ENCODE measurements at regions not wholly inside any gene's neighbourhood (a gene's known extent, or its start where the extent isn't known, plus 50 kb on each side); places are given as distances from the start of the nearest gene placed in this dataset.
"Not testable (repeated sequence)": the region's sequence is repeated elsewhere in the genome, so short reads cannot be mapped to it uniquely, and the experiment has no call there.

DNA sequence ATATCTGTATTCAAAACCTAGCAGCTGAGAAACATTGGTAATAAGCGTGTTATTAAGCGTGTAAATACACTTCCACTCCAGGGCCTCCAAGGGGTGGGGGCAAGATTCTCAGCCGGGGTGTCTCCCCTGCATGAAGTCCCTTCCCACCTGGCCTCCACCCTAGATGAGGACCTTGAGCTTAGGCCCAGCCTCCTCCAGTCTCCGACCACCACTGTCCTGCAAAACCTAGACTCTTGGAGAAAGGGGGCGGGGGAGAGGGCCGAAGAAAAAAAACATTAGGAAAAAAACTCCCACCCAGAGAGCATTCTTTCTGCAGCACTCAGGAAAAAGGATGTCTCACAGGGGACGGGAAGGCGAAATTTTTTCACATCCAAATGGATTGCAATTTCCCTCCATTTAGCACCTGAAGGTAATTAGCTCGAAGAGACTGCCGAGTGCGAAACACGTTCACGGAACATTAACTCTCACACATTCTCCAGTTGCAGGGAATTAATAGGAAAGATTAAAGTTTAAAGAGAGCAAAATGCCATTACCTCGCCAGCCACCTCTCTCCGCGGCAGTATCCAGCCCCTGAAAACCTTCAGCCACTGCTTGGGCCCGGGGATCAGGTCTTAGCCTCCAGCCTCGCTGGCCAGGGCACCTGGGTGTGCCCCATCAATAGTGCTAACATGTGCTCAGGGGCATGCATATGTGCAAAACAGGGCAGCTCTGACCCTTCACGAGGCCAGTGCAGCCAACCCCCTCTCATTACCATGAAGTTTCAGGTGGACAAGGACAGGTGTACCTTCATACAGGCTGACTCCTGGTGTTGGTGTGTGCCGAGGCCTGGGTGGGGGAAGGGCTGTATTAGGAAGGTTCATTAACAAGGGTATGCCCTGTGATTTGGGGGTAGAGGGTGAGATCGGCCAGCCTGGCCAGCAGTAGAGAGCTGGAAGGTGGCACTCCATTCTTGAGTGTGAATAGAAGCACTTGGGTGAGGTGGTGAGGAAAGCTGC is 77.2 kb downstream of the HIF1AN start:
- DNase-seq, result no peak

DNA sequence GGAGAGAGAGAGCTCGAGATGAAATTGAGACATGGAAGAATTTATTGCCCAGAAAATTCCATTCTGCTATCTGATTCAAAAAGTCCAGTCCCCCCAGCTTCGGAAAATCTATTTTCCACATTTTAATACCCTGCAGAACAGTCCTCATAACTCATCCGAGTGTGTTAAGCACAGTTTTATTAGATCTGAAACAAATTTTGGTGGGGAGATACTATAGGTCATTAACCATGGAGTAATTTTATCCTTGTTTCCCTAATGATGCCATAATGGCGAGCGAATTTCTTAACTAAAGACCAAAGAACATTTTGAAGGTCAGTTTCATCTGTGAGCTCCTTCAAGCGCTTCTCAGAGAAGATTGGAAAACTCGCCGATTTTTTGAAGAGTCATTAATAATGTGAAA is 78.1 kb downstream of the HIF1AN start:
- DNase-seq, result no peak

DNA sequence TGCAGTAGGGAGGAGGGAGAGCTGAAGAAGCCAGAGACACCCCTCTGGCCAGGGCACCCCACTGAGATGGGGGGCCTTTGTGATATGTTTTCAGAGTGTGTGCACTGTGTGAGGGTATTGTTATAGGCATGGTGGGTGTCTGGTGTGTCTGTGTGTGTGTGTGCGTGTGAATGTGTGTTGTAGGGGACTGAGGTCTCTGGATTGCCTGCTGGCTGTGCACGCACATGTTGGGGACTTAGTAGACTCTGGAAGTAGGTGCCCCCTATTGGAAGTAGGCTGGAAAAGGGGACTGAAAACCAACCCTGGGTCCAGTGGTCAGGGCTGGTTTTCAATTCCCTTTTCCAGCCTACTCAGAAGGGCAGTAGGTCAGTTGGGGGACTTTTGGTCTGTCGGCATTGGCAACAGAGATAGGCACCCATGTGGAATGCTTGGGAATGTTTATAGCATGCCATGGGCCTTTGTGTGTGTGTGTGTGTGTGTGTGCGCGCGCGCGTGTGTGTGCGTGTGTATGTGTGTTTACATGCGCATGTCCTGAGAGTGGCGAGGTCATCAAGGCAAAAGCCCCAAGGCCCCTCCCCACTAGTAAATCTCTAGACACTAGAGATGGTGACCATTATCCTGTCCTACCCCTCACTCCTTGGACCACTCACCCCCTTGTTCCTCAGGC is 78.8 kb downstream of the HIF1AN start:
- no peak for DNase-seq

DNA sequence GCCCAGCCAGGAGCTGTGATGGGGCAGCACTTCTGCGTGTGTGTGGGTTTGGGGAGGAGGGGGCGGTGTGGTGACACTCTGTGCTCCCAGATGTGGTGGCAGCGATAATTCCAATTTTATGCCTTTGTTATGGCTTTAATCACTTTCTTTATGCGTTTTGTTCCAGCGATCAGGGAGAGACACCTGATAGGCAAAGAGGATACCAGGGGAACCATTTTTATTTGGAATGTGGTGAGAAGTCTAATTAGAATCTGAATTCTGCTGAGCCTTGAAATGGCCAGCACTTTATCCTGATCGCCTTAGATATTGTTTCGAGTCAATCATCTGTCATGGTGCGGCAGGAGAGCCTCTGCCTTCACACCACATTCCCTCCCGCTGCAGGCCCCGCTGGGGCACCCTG is 79.5 kb downstream of the HIF1AN start:
- DNase-seq, result no peak

DNA sequence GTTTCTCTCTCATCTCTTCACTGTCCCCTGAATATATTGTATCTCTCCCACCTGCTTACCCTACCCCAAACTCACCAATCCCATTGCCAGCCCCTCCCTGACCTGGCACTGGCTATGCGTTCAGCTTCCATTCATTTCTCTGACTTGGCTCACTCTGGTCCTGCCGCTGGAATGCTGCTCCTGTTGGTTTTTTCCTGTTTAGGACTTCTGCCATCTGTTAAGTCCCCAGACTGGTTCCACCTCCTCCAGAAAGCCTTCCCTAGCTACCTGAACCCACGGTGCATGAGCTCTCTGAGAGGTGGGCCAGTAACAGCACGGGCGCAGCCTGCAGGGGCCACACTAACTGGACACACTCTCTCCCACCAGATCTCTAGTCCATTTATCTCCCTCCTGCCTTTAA is 80.2 kb downstream of the HIF1AN start:
- DNase-seq, result no peak

DNA sequence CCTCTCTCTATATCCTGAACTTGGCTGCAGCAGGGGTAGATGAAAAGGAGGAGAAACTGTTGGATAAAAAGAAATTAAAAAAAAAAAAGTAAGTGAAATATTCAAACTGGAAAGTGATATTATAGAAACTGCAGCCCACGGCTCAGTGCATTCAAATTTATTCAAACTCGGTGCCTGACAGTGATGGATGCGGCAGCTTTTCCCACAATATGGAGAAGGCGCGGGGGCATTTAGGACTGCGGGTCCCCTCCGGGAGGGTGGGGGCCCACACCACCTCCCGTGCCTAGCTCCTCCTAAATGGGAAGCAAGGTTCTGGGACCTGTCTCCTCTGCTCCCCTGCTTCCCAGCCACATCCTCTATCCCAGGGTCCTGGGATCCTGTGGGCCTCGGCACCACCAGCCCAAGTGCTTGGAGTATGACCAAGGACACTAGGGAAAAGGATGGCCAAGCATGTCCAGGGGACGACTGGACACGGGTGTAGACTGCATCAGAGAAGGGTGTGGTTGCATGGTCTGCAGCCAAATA is 82.4 kb downstream of the HIF1AN start:
- DNase-seq, result no peak

DNA sequence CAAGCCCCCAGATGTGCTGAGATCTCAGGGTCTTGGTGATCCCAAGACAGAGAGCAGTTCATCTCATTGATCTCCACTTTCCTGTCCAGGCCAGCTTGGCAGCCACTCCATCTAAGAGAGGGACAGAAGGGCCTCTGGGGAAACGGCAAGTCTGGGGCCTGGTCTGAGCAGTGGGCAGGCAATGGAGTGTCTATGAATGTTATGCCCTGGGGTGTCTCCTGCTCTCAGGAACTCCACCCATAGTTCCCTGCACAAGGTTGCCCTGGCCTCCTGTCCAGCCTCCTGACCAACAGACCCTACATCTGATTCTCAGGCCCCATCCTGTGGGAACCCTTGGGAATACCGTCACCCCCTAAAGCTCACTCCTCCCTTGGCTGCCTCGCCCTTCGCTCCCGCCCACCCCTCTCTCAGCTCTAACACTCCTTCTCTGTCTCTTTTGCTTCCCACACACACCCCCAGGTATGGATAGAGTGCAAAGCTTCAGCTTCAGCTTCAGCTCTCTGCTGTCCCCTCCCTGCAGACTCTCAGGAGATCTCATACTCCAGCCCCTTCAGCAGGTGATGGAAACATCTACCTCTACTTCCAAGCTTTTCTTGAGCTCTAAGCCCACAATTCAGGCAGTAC is 83.0 kb downstream of the HIF1AN start:
- no peak for DNase-seq

DNA sequence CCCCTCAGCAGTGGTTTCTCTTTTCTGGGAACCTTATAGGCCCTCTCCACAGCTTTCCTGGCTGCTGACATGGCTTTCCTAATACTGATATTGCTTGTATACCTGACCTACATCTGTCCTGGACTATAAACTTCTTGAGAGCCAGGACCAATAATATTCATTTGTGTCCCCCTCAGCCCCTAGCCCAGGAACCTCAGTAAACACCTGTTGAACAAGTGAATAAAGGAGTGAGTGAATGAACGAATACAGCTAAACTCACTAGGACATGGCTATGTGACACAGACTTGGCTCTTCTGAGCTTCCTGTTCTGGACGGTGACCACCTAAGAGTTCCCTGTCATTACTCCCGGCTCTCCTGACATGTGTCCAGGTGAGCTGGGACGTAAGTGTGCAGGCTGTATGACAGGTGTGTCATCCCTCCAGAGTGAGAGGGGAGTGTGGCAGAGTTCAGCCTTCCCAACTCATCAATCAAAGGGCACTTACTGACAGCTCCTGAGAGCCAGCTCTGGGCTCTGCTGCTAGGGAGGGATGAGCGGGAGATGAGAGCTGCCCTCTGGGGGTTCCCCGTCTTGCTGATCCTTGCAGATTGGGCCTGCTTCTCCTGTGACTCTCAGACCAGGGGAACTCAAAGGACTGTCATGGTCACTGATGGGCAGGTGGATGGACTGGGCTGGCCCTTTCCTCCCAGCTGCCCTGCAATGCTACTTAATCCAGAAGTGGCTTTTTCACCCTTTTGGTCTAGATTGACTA is 84.5 kb downstream of the HIF1AN start:
- DNase-seq, result no peak

DNA sequence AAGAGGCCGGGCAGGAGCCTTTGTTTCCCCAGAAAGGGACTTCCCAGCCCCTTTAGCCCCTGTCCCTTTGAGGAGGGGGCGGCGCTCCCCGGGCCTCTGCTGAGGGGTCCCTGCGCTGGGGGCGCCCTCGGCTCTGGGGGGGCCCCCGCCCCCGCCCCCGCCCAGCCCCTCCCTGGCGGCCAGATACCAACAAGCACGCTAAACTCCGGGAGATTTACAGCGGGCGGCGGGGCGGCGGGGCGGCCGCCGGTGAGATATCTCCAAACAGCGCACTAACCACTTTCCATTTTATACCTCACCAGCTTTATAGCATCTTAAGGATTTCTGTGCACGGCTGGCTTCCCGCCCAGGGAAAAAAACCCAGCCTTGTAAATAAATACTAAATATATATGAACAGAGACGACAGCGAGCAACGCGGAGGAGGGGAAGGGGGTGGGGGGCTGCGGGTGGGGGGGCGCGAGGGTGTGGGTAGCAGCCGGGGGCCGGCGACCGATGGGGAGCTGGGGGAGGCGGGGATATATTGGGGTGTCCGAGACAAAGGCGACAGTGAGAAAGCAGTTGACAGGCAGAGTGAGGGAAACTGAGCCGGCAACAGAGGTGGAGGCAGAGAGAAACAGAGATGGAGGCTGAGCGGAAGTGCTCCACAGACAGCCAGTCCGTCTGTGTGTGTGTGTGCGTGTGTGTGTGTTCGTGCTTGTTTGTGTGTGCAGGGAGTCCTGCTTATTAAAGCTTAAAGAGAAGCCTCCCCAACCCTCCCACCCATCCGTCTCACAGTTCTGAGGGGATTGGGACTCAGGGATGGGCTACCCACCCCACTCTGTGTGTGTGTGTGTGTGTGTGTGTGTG is 85.8 kb downstream of the HIF1AN start:
- DNase-seq, result peak; percentile 7

DNA sequence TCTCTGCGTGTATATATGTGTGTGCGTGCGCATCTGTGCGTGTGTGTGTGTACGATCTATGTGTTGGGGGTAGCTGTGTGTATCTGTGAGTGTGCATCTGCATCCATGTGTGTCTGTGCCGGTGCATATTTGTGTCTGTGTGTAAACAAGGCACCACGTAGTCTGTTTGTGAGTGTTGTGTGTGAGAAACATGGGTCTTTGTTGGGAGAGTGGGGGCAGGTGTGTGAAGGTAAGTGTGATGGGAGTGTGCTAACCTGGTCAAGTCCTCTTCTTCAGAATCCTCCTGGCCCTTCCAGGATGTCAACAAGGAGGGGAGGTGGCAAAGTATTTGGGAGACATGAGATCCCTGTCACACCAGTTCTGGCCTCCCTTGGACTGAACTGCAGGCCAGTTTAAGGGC is 87.2 kb downstream of the HIF1AN start:
- no peak for DNase-seq

DNA sequence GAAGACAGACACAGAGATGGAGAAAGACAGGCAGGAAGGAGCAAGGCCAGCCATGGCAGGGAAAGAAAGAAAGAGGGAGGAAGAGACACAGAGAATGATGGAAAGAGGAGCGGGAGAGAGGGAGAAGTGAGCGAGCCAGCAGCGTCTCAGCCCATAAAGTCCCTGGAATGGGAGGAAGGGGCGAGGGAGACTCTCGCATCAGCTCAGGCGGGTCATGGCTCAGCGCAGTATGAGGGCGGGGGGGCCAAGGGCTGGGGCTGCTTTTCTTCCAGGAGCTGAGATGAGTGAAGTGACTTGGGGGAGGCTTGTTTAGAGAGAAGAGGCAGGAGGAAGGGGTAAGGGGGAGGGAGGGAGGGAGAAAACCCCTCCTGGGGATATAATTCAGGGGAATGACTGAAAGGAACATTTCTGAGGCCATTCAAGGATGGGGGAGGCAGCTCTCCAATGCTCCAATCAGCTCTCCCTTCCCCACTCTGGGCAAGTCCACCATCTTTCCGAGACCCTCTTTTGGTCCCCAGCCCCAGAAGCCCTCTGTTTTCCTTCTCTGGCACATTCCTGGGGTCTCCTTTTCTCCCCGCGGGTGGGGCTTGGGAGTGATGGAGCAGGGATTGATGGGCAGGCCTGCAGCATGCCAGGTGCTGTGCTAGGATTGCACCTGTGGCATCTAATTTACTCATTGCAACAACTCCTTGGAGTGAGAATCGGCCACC is 87.9 kb downstream of the HIF1AN start:
- no peak for DNase-seq

DNA sequence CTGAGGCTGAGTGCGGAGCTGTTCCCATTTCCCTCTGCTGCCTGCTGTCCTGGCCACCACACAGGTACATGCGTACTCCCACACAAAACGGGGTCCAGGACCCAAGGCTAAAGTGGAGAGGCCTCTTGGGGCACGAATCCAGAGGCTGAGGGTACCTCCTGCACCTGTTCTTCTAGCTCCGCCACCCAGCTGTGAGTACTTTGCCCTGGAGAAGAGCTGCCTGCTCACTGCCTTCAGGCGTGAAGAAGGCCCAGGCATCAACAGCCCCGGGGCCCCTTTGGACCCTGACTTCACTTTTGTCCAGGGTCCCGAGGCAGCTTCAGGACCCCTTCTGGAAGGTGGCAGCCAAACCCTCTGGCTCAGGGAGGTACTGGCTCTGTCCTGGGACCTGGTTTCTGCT is 88.6 kb downstream of the HIF1AN start:
- DNase-seq, result no peak

DNA sequence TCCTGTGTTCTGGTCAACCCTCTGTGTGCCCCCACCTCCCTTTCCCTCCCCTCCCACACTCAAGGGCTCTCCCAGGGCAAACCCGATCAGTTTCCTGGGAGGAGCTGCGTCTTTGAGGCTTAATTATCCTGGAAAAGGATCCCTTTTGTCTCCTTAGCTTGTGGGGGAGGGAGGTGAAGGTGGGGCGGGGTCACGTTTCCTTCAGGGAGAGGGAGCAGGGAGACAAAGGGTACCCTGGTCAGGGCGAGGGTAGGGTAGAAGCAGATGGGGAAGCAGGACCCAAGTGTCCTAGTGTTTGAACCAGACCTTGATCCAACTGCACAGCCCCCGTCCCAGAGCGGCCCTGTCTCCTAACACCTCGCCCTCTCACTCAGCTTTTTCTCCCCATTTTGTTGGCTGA is 90.1 kb downstream of the HIF1AN start:
- DNase-seq, result no peak

DNA sequence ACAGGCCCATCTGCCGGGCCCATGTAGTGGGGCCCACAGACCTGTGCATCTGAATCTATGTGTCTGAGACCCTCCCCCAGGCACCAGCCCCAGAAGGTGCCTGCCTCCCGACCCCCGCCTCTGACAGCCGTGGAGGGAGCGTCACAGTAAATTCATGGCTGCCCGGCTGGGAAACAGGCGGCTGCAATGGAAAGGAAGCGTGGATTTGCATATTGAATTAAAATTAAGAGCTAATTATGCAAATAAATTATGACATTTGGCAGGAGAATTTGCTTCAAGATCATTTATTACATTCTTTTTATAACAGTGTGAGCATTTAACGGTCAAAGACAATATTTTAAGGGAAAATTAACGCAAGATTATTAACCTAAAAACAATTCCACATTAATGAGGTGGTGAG is 92.3 kb downstream of the HIF1AN start:
- DNase-seq, result no peak

DNA sequence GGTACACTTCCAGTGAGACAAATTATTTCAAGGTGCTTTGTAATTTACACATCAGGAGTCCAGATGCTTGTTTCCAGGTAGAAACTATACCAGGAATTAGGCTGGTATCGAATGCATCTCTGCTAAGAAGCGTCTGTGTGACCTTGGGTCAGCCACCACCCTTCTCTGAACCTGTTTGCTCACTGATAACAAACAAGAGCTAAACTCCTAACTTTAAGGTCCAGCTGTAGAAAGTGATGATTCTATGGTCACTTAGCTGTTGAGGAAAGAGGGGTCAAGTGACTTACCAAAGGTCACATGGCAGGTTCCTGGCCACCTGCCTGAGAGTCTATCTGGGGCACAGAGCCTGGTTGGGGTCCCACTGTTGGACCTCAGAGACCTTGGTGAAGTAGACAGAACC is 95.4 kb downstream of the HIF1AN start:
- DNase-seq, result no peak

DNA sequence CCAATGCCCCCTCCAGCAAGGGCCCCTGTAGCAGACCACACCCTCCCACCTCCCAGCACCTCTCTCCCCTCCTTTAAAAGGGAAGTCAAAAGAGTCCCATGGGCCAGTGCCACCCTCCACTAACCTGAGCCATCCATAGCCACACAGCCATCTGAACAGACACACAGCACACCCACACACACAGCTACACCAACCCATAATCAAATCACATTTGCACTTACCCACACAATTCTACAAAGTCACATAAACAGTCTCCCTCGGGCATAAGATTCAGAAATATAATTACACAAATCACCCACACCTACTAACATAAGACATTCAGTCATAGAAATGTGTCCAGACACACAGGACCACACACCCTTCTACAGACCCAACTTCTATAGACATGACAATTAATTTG is 96.3 kb downstream of the HIF1AN start:
- no peak for DNase-seq

DNA sequence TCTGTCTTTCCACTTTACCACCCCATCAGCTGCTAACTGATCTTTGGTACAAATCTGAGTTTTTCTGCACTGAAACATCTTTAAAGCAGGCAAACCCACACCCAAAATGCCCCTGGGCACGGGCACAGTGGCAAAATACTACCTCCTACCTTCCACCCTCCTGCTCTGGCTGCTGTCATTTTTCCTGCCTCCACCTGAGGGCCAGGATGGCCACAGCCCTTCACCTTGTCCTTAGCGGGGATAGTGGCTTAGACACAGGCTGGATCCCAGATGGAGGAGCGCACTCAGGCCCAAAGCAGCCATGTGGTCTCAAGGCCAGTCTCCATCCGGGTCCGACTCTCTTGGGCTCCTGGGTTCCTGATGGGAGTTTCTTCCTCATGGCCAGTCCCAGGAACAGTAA is 98.3 kb downstream of the HIF1AN start:
- no peak for DNase-seq

DNA sequence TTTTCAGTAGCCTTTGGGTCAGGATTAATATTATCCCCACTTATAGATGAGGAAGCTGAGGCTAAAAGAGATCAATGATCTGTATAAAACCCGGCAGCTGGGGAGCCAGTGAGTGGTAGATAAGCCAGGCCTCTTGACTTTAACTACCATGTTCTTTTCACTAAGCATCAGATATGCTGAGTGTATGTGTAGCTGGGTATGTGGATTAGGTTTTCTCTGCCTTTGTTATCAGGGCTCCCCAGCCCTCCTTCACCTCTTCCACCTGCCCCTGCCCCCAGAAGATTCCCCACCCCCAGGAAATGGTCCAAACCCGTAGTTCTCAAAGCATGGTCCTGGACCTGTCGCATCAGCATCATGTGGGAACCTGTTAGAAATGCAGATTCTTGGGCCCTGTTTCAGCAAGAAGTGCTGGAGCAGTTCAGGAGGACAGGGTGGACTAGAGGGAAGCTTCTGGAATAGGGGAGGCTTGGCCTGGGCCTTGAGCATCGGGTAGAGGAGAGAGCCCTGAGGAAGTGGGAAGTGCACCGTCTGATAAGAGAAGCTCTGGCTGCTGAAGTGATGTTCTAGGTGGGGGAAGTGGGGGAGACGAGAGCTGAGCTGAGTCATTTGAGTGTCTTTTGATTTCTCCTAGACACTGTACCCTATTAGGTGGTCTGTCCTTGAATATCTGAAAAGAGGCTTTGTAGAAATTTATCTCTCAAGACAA is 101.3 kb downstream of the HIF1AN start:
- DNase-seq, result no peak

DNA sequence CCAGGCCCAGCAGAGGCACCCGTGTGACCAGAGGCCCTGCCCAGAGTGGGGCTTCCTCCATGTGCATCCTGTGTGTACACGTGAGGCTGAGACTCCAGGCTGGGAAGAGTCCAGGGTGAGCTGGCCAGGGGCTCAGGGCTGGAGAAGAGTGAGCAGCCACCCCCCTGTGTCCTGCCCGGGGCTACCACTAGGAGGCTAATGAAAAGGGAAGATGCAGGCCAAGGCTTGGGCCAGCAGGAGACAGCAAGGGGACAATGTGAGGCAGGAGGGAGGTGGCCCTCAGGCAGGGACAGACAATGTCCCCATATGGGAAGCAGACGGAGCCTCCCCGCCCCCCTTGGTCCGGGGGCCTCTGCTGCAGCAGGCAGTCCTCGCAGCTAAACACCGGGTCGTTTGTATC is 102.0 kb downstream of the HIF1AN start:
- DNase-seq, result no peak

DNA sequence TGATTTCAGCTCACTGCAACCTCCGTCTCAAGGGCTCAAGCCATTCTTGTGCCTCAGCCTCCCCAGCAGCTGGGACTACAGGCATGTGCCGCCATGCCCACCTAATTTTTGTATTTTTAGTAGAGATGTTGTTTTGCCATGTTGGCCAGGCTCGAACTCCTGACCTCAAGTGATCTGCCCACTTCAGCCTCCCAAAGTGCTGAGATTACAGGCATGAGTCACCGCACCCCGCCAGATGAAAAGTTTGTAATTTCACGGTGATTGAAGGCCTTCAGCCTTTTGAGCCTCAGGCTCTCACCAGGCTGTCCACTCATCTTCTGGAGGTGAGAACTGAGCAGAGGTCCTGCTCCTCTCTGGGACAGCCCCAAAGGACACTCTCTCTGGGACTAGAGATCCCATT is 103.2 kb downstream of the HIF1AN start:
- not testable (repeated sequence) for DNase-seq

Data from fibroblast of skin of right quadriceps (primary cell).